Suprapubic skin (tissue), 4 donors: ENCODE measurements at regions not wholly inside any gene's neighbourhood (a gene's known extent, or its start where the extent isn't known, plus 50 kb on each side); places are given as distances from the start of the nearest gene placed in this dataset.

Source experiments
- DNase-seq, 2 donors: peaks; one replicate each; pipeline ENCODE4 v3.0.0-alpha.2; 2019; ENCODE audit warnings: low spot score in 2 of 2
- H3K27ac ChIP-seq: fragments of 200-600 bp; sonication (generic); one replicate; pipeline ENCODE4 v1.5.1; 2019
- H3K27me3 ChIP-seq: fragments of 200-600 bp; sonication (generic); one replicate; pipeline ENCODE4 v1.5.1; 2019
- H3K36me3 ChIP-seq: fragments of 200-600 bp; sonication (generic); one replicate; pipeline ENCODE4 v1.5.1; 2019
- H3K4me1 ChIP-seq: fragments of 200-600 bp; sonication (generic); one replicate; pipeline ENCODE4 v1.5.1; 2019
- H3K4me3 ChIP-seq: fragments of 200-600 bp; sonication (generic); one replicate; pipeline ENCODE4 v1.5.1; 2019; ENCODE audit warnings: mild to moderate bottlenecking
- H3K9me3 ChIP-seq: fragments of 200-600 bp; sonication (generic); one replicate; pipeline ENCODE4 v1.5.1; 2019
- EP300 ChIP-seq: sonication (generic); formaldehyde crosslinking; IDR thresholded peaks from one replicate; pipeline ENCODE4 v1.6.1; 2017; ENCODE audit warnings: antibody characterized with exemption
- POLR2A ChIP-seq, 2 donors: fragments of 450-650 bp; IDR thresholded peaks; one replicate each; pipeline ENCODE4 v1.6.1; 2017; ENCODE audit warnings: antibody characterized with exemption in 2 of 2, mild to moderate bottlenecking in 2 of 2, moderate library complexity in 2 of 2
- POLR2AphosphoS5 ChIP-seq, 3 donors: sonication (generic); formaldehyde crosslinking; IDR thresholded peaks; one replicate each; pipeline ENCODE4 v1.6.1; 2017; ENCODE audit warnings: antibody characterized with exemption in 3 of 3
- WGBS: methylation state at CpG from one replicate; pipeline ENCODE4 v1.1.5; 2018; 5-methylcytosine and 5-hydroxymethylcytosine counted together
- TF ChIP-seq, protein P1 (sequence below), 2 donors: fragments of 200-600 bp in 1 of 2; fragments of 450-650 bp in 1 of 2; sonication (generic) in 1 of 2; IDR thresholded peaks; one replicate each; pipeline ENCODE4 v1.5.1; 2016 to 2019; ENCODE audit warnings: antibody characterized with exemption in 2 of 2, mild to moderate bottlenecking in 1 of 2, moderate library complexity in 1 of 2

DNA sequence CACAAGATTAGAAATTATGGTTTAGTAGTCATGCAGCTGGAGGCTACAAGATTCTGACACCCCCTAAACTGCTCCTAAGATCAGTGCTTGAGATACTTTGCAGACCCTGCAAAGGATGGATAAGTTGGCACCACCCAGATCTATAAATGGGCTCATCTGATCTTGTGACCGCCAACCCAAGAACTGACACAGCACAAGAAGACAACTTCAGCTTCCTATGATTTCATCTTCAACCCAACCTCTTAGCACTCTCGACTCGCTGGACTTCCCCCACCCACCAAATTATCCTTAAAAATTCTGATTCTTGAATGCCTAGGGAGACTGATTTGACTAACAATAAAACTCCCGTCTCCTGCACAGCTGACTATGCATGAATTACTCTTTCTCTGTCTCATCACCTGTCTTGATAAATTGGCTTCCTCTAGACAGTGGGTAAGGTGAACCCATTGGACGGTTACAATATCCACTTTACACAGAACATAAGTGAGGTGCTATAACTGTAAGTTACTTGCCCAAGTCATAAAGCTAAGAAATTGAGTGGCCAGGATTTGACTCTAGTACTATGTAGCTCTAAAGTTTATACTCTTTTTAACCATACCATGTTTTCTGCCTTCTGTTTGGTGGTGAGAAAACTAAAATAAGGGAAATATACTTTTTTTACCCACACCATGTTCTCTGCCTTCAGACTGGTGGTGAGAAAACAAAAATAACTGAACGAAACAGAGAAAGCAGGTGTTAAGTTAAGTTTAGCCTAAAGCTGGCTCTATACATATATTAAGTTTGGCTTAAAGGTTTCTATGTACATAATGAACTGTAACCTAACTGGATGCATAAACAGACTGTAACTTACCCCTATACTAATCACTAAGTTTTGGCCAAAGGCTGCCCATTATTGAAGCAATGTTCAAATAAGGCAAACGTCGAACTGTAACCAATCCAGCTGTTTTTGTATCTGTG, 962.3 kb upstream of the NXPH2 start:
- Histone ChIP-seq H3K27me3 (no peaks in the 10 kb centered on the region), H3K4me3 (no peak overlapping the region), H3K36me3 (no peaks in the 10 kb centered on the region), H3K27ac (no peak overlapping the region), H3K4me1 (no peaks in the 10 kb centered on the region), H3K9me3 (no peaks in the 10 kb centered on the region)
- no peak for DNase-seq
- 80% methylated on average over 8 of the region's 8 CpGs for WGBS
- TF ChIP-seq EP300 (no peak), POLR2AphosphoS5 (IDR thresholded peaks at IDR 0.05) (no peak), POLR2A (IDR thresholded peaks at IDR 0.05) (no peak)
- TF ChIP-seq, protein P1, sequence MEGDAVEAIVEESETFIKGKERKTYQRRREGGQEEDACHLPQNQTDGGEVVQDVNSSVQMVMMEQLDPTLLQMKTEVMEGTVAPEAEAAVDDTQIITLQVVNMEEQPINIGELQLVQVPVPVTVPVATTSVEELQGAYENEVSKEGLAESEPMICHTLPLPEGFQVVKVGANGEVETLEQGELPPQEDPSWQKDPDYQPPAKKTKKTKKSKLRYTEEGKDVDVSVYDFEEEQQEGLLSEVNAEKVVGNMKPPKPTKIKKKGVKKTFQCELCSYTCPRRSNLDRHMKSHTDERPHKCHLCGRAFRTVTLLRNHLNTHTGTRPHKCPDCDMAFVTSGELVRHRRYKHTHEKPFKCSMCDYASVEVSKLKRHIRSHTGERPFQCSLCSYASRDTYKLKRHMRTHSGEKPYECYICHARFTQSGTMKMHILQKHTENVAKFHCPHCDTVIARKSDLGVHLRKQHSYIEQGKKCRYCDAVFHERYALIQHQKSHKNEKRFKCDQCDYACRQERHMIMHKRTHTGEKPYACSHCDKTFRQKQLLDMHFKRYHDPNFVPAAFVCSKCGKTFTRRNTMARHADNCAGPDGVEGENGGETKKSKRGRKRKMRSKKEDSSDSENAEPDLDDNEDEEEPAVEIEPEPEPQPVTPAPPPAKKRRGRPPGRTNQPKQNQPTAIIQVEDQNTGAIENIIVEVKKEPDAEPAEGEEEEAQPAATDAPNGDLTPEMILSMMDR (IDR thresholded peaks at IDR 0.05), result no peak

DNA sequence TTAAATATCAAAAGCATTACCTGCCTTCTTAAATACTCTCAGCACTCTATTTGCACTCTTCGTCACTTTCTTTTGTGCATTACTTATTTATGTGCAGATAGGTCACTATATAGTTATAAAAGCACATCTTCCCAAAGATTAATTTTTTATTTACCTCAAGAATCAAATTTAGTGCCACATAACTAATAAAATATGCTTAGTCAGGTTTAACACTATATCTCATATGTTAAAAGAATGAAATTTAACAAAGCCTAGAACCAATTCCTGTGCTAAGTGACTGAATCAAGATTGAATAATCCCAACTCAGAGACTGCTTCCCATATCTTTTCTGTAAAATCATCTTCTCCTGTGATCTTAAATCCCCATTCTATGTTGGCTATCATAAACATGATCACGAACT, 957.5 kb upstream of the NXPH2 start:
- TF ChIP-seq POLR2AphosphoS5 (IDR thresholded peaks at IDR 0.05) (no peak), EP300 (no peak), POLR2A (IDR thresholded peaks at IDR 0.05) (no peak)
- TF ChIP-seq, protein P1 (IDR thresholded peaks at IDR 0.05), result no peak
- WGBS, result 89% methylated on average over 2 of the region's 2 CpGs
- Histone ChIP-seq H3K27ac (no peak overlapping the region), H3K4me3 (no peak overlapping the region), H3K4me1 (no peaks in the 10 kb centered on the region), H3K27me3 (no peaks in the 10 kb centered on the region), H3K9me3 (no peaks in the 10 kb centered on the region), H3K36me3 (no peaks in the 10 kb centered on the region)
- DNase-seq, result no peak

DNA sequence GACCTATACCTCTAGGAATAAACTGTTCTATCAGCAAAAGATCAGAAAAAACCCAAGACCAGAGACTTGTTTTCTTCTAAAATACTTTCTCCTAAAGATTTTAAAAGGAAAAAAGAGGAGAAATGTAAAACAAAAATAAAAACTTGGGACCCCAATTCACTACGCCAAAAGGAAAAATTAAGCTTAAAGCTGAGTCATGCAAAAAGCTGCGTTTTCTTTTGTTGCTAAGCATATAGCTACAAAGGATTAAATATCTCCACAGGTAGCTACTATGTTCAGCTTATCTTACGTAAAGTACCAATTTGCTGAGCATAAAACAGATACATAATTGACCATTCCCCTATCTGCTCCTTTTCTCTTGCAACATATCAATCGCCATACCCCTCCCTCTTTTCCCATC, 950.0 kb upstream of the NXPH2 start:
- no peak overlapping the region for H3K27ac ChIP-seq
- no peaks in the 10 kb centered on the region for H3K4me1 ChIP-seq
- WGBS, result 90% methylated on average over 4 of the region's 4 CpGs
- no peaks in the 10 kb centered on the region for H3K36me3 ChIP-seq
- TF ChIP-seq POLR2A (IDR thresholded peaks at IDR 0.05), result no peak
- TF ChIP-seq EP300, result no peak
- TF ChIP-seq POLR2AphosphoS5 (IDR thresholded peaks at IDR 0.05), result no peak
- TF ChIP-seq, protein P1 (IDR thresholded peaks at IDR 0.05), result no peak
- H3K9me3 ChIP-seq, result no peaks in the 10 kb centered on the region
- H3K27me3 ChIP-seq, result no peaks in the 10 kb centered on the region
- DNase-seq, result no peak
- H3K4me3 ChIP-seq, result no peak overlapping the region

DNA sequence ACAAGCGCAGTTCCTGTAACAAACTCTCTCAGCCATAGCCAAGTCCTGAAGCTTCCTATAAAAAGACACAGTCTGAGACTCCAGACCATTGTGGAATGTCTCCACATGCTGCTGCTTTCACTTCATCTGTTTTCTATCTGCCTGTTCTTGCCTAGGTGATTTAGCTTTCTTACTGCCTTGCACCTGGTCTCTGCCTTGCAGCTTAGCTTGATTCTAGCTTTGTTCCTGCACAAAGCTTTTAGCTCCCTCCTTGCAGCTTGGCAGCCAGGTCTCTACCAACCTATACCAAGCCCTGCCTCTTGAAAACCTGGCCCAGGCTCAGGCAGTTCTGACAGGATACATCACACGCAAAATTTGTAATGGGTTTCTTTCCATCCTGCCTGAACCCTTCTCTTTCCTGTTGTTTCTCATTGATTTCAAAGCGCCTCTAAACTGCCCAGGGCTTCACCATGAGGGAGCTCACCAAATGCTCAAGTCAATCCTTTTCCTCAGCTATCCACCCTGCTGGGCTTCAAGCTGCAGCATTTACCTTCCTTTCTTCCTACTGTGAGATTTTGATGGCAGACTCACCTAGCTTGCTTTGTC, 941.3 kb upstream of the NXPH2 start:
- no peak for DNase-seq
- 27% methylated on average over 3 of the region's 3 CpGs for WGBS
- no peaks in the 10 kb centered on the region for H3K27me3 ChIP-seq
- H3K9me3 ChIP-seq, result no peaks in the 10 kb centered on the region
- no peaks in the 10 kb centered on the region for H3K36me3 ChIP-seq
- H3K27ac ChIP-seq, result no peak overlapping the region
- no peaks in the 10 kb centered on the region for H3K4me1 ChIP-seq
- TF ChIP-seq EP300 (no peak), POLR2A (IDR thresholded peaks at IDR 0.05) (no peak), POLR2AphosphoS5 (IDR thresholded peaks at IDR 0.05) (no peak)
- TF ChIP-seq, protein P1 (IDR thresholded peaks at IDR 0.05), result no peak
- H3K4me3 ChIP-seq, result no peak overlapping the region

DNA sequence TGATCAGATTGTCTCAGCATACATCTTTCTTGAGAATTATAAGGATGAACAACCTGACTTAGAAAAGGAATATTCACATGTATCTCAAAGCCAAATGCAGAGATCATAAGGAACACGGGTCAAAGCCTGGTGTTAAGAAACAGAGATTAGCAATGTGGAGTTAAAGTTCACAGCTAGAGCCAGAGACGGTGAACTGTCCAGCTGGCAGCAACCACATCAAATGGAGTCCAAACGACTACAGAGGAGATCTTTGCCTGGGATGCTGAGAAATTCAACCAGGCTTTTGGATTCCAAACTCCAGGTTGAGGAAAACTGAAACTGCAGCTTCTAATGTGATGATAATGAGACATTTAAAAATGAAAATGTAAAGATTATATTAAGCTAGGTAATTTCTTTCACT, 939.9 kb upstream of the NXPH2 start:
- TF ChIP-seq POLR2AphosphoS5 (IDR thresholded peaks at IDR 0.05), result no peak
- TF ChIP-seq POLR2A (IDR thresholded peaks at IDR 0.05), result no peak
- TF ChIP-seq, protein P1 (IDR thresholded peaks at IDR 0.05), result no peak
- no peak for TF ChIP-seq EP300
- no peak overlapping the region for H3K27ac ChIP-seq
- no peak overlapping the region for H3K4me3 ChIP-seq
- 35% methylated on average over 3 of the region's 3 CpGs for WGBS
- H3K36me3 ChIP-seq, result no peaks in the 10 kb centered on the region
- H3K4me1 ChIP-seq, result no peaks in the 10 kb centered on the region
- no peaks in the 10 kb centered on the region for H3K9me3 ChIP-seq
- no peaks in the 10 kb centered on the region for H3K27me3 ChIP-seq
- DNase-seq, result no peak
